ENCODE measurements at regions not wholly inside any gene's neighbourhood (a gene's known extent, or its start where the extent isn't known, plus 50 kb on each side); places are given as distances from the start of the nearest gene placed in this dataset.
"Not testable (repeated sequence)": the region's sequence is repeated elsewhere in the genome, so short reads cannot be mapped to it uniquely, and the experiment has no call there.

- peak; percentile 16 for DNase-seq (ENCODE audit: low read depth)
Measured at GRCh38 chr1:227416156-227416830, 98.0 kb upstream of the CDC42BPA start.

GRCh38 chr1:227415115-227415790, 97.0 kb upstream of the CDC42BPA start:
- no peak for DNase-seq (ENCODE audit: low read depth)

DNA sequence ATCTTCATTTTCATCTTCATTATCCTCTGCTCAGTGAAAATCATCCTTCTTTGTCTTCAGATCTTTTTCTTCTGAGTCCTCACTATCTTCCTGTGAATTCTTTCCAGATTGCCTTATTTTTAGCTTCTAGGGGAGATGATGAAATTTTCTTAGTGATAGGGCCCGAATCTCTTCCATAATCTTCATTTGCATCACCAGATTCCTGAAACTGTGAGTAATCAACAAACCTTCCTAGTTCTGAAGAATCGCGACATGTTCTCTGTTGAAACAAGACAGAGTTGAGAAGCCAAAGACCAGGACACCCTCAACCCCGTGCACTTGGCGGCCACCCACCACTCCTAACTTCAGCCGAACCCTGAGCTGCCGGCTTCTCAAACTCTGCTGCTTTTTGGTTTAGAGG, 92.8 kb upstream of the CDC42BPA start:
- no peak for DNase-seq (ENCODE audit: low read depth)

DNA sequence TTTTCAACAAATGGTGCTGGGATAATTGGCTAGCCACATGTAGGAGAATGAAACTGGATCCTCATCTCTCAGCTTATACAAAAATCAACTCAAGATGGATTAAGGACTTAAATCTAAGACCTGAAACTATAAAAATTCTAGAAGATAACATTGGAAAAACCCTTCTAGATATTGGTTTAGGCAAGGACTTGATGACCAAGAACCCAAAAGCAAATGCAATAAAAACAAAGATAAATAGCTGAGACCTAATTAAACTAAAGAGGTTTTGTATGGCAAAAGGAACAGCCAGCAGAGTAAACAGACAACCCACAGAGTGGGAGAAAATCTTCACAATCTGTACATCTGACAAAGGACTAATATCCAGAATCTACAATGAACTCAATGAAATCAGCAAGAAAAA, 88.0 kb upstream of the CDC42BPA start:
- DNase-seq (ENCODE audit: low read depth), result not testable (repeated sequence)

GRCh38 chr1:227403535-227403934, 85.2 kb upstream of the CDC42BPA start:
- DNase-seq (ENCODE audit: low read depth), result no peak

DNA sequence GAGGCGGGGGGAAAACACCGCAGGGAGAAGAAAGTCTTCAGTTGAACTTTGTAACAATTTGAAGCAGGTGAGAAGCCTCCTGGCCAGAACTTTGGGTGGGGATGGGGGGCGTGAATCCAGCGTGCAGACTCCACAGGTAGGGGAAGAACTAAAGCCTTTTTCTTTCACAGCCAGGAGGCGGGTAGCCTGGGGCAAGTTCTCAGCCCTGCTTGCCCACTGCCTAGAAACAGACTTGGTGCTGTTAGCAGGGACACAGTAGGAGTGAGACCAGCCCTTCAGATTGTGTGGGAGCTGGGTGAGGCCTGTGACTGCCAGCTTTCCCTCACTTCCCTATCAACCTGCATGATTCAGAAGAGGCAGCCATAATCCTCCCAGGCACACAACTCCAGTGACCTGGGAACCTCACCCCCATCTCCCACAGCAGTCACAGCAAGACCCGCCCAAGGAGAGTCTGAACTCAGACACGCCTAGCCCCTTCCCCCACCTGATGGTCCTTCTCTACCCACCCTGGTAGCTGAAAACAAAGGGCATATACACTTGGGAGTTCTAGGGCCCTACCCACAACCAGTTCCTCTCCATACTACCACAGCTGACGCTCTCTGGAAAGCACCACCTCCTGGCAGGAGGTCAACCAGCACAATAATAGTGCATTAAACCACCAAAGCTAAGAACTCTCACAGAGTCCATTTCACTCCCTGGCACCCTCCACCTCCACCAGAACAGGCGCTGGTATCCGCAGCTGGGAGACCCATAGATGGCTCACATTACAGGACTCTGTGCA, 83.5 kb upstream of the CDC42BPA start:
- DNase-seq (ENCODE audit: low read depth), result no peak

GRCh38 chr1:227399152-227399730, 80.9 kb upstream of the CDC42BPA start:
- DNase-seq (ENCODE audit: low read depth), result no peak

GRCh38 chr1:227397354-227397978, 79.2 kb upstream of the CDC42BPA start:
- no peak for DNase-seq (ENCODE audit: low read depth)

DNA sequence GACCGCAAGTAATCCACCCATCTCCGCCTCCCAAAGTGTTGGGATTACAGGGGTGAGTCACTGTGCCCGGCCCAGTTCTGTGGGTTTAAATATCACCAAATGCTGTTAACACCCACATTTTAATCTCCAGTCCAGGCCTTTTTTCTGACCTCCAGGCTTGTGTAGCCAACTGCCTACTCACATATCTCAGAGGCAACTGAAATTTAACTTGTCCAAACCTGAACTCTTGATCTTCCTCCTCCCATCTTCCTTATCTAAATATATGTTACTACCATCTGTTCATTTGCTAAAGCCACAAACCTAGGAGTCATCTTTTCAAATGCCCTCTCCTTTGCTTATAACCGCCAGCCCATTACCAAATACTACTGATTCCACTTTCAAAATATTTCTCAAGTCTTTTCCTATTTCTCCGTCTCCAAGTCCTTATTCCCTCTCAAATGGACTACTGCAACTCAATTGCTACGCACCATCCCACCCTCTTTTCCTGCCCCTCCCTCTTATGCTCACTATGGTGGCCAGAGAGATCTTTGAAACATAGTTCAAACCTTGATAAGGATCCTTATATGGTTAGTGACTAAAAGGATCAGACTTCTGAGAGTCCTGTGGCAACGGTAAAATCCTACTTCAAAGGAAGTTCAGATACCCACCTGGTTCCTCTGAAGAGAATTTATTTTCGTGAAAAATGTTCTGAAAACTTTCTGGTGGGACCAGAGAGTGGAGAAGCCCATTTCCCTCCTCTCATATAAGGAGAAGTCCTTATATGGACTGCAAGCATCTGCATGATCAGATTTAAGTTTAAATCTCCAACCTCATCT, 78.5 kb upstream of the CDC42BPA start:
- DNase-seq (ENCODE audit: low read depth), result peak; percentile 22

DNA sequence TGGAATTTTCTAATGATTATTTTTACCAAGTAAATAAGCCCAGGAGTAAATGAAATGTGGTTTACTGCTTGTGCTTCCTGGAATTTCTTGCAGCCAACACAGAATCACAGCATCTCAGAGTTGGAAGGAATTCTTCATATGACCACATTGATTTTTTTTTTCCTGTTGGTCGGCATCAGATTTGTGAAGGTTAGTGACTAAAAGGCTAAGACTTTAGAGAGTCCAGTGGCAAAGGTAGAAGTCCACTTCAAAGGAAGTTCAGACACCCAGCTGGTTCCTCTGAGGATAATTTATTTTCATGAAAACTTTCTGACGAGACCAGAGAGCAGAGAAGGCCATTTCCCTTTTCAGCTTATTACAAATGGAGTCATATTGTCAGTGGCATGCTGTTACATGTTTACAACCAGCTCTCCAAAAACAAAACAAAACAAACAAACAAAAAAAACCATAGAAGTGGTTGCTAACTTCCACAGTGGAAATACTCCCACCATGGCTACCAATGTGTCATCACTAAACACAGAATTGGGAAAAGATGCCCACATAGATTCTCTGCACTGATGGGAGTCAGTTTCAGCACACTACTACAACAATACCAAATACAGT, 77.2 kb upstream of the CDC42BPA start:
- DNase-seq (ENCODE audit: low read depth), result peak; percentile 24

GRCh38 chr1:227392984-227393764, 74.9 kb upstream of the CDC42BPA start:
- DNase-seq (ENCODE audit: low read depth), result no peak

GRCh38 chr1:227391879-227392278, 73.6 kb upstream of the CDC42BPA start:
- no peak for DNase-seq (ENCODE audit: low read depth)

DNA sequence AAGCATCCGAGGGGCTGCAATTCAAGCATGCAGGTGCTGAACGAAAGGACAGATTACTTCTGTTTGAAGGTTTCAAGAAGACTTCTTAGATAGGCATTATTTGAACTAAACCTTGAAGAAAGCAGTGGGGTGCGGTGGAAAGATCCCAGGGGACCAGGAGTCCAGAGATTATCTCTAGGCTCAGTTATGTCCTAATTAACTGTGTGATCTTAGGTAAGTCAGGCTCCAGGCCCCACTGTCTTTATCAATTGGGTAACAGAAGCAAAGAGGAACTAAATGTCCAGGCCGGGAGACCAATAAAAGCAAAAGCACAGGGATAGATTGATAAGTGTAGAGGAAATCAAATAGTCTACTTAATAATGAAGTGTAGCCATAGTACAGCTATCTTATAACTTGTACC, 72.9 kb upstream of the CDC42BPA start:
- DNase-seq (ENCODE audit: low read depth), result no peak

- no peak for DNase-seq (ENCODE audit: low read depth)
Measured at GRCh38 chr1:227390525-227390924, 72.2 kb upstream of the CDC42BPA start.

DNA sequence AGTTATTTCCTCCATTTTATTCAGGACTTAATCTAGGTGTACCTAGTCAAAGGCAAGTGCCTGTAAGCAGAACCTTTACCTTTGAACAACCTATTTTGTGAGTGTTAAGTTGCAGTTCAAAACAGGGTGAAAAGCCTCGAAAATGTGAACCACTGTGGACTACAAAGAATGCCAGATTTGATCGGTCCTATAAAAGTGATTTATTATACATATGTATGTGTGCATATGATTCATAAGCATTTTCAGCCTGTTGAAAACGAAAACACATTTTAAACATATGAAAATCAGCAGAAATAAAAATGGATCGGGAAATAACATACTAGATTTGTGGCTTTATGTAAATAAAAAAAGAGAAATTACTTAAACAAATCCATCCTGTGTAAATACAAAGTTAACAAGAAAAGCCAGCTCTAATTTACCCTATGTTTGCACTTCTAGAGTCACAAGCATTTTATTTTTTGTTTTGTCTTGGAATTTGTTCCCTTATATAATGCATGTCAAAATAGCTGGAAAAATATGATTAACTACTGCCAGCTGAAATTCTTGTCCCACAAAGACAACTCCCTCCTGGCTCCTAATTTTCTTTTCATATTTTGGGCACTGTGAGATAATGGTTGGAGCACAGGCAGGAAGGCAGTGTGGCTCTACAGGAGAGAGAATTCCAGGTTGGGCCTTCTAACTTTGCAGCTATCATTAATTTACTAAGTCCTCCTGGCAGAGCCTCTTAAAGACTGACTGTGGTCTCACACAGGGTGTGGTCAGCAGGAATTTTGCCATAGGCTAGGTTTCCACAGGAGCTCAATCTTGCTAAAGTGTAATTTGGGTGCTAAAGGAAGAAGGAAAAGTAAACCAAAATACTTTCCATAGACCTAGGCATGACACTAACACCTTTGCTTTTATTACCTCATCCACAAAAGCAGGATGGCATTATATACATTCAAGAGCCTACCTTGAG, 70.2 kb upstream of the CDC42BPA start:
- peak; percentile 32 for DNase-seq (ENCODE audit: low read depth)

- no peak for DNase-seq (ENCODE audit: low read depth)
Measured at GRCh38 chr1:227379555-227379892, 61.2 kb upstream of the CDC42BPA start.

GRCh38 chr1:227378871-227379554, 60.7 kb upstream of the CDC42BPA start:
- peak; percentile 61 for DNase-seq (ENCODE audit: low read depth)

- DNase-seq (ENCODE audit: low read depth), result no peak
Measured at GRCh38 chr1:227378181-227378580, 59.9 kb upstream of the CDC42BPA start.
